ENCODE measurements at regions not wholly inside any gene's neighbourhood (a gene's known extent, or its start where the extent isn't known, plus 50 kb on each side); places are given as distances from the start of the nearest gene placed in this dataset.

DNA sequence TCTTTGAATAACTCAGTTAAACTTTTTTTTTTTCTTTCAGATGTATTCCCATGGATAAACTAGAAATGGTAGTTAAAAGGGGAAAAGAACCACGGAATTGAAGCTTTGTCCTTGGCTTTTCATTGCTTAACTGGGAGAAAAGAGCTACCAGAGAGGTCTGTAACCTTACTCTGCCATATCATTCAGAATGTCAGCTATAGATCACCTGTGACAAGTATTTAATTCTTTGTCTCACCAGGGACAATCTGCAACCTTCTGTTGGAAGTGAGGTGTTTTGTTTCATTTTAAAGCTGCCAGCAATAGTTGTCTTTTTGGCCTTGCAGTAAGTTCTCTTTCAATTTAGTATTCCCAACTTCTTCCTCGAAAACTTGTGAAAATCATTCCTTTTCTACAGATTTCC lies 618.4 kb downstream of the FRK start:
- Histone ChIP-seq H3K4me2 (ENCODE audit: low read length) (no peak overlapping the region), H3K36me3 (ENCODE audit: control insufficient read depth in 1 of 2, insufficient read depth in 2 of 2, low read length in 2 of 2) (no peaks in the 10 kb centered on the region), H4K20me1 (ENCODE audit: insufficient read depth) (no peaks in the 10 kb centered on the region), H3K27me3 (ENCODE audit: insufficient read depth, low read length) (0 out of 2 replicates have a peak, but pooled peaks cover 4% of the 10 kb centered on the region), H3K4me3 (replicated peaks in 1 of 2; ENCODE audit: low read depth in 1 of 2, low read length in 2 of 2) (no peak overlapping the region), H3K79me2 (ENCODE audit: insufficient read depth, low read length) (no peaks in the 10 kb centered on the region), H3K9ac (ENCODE audit: low read length) (no peak overlapping the region), H3K9me3 (ENCODE audit: control insufficient read depth in 1 of 2, insufficient read depth in 1 of 2, low read depth in 1 of 2, low read length in 2 of 2) (no peaks in the 10 kb centered on the region), H2AFZ (ENCODE audit: low read depth, low read length, poor library complexity, severe bottlenecking) (no peak overlapping the region), H3K9me2 (ENCODE audit: insufficient read depth) (no peaks in the 10 kb centered on the region), H3K4me1 (ENCODE audit: control insufficient read depth in 1 of 2, insufficient read depth in 2 of 2, low read length in 2 of 2) (no peaks in the 10 kb centered on the region), H3K27ac (ENCODE audit: low read depth, low read length) (no peak overlapping the region)
- POLR2A ChIA-PET = no interaction called here
- DNase-seq (ENCODE audit: low read depth, low spot score) = no peak
- TF ChIP-seq ZFX (IDR thresholded peaks at IDR 0.05) (no peak), SP1 (IDR thresholded peaks at IDR 0.05; ENCODE audit: low read depth) (no peak), POLR2AphosphoS5 (IDR thresholded peaks at IDR 0.05; ENCODE audit: low read depth, low read length) (no peak), EZH2 (IDR thresholded peaks at IDR 0.05) (no peak), FOSL1 (IDR thresholded peaks at IDR 0.05; ENCODE audit: low read depth) (no peak), EZH2phosphoT487 (IDR thresholded peaks at IDR 0.05; ENCODE audit: borderline replicate concordance) (no peak), YY1 (IDR thresholded peaks at IDR 0.05; ENCODE audit: extremely low read depth, insufficient replicate concordance, low read depth, low read length) (no peak), ZNF274 (IDR thresholded peaks at IDR 0.05; ENCODE audit: low read depth, low read length) (no peak), ELF1 (IDR thresholded peaks at IDR 0.05; ENCODE audit: borderline replicate concordance, low read depth) (no peak), TCF7L2 (IDR thresholded peaks at IDR 0.05; ENCODE audit: borderline replicate concordance, extremely low read depth, insufficient read depth, insufficient read length) (no peak), CEBPB (IDR thresholded peaks at IDR 0.05; ENCODE audit: low read depth) (no peak), JUND (IDR thresholded peaks at IDR 0.05) (no peak), POLR2A (IDR thresholded peaks at IDR 0.05; ENCODE audit: borderline replicate concordance, extremely low read depth, insufficient read depth, insufficient read length) (no peak), CBX3 (IDR thresholded peaks at IDR 0.05; ENCODE audit: low read depth) (no peak), EGR1 (IDR thresholded peaks at IDR 0.05; ENCODE audit: low read depth) (no peak)
- TF ChIP-seq, protein P1, sequence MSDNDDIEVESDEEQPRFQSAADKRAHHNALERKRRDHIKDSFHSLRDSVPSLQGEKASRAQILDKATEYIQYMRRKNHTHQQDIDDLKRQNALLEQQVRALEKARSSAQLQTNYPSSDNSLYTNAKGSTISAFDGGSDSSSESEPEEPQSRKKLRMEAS (IDR thresholded peaks at IDR 0.05) = no peak
- TF ChIP-seq, protein P2, sequence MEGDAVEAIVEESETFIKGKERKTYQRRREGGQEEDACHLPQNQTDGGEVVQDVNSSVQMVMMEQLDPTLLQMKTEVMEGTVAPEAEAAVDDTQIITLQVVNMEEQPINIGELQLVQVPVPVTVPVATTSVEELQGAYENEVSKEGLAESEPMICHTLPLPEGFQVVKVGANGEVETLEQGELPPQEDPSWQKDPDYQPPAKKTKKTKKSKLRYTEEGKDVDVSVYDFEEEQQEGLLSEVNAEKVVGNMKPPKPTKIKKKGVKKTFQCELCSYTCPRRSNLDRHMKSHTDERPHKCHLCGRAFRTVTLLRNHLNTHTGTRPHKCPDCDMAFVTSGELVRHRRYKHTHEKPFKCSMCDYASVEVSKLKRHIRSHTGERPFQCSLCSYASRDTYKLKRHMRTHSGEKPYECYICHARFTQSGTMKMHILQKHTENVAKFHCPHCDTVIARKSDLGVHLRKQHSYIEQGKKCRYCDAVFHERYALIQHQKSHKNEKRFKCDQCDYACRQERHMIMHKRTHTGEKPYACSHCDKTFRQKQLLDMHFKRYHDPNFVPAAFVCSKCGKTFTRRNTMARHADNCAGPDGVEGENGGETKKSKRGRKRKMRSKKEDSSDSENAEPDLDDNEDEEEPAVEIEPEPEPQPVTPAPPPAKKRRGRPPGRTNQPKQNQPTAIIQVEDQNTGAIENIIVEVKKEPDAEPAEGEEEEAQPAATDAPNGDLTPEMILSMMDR (IDR thresholded peaks at IDR 0.05 in 2 of 3, conservative IDR thresholded peaks at IDR 0.05 in 1 of 3; ENCODE audit: borderline replicate concordance in 1 of 3, insufficient read depth in 1 of 3, low read depth in 2 of 3, low read length in 2 of 3) = no peak
- TF ChIP-seq, protein P3, sequence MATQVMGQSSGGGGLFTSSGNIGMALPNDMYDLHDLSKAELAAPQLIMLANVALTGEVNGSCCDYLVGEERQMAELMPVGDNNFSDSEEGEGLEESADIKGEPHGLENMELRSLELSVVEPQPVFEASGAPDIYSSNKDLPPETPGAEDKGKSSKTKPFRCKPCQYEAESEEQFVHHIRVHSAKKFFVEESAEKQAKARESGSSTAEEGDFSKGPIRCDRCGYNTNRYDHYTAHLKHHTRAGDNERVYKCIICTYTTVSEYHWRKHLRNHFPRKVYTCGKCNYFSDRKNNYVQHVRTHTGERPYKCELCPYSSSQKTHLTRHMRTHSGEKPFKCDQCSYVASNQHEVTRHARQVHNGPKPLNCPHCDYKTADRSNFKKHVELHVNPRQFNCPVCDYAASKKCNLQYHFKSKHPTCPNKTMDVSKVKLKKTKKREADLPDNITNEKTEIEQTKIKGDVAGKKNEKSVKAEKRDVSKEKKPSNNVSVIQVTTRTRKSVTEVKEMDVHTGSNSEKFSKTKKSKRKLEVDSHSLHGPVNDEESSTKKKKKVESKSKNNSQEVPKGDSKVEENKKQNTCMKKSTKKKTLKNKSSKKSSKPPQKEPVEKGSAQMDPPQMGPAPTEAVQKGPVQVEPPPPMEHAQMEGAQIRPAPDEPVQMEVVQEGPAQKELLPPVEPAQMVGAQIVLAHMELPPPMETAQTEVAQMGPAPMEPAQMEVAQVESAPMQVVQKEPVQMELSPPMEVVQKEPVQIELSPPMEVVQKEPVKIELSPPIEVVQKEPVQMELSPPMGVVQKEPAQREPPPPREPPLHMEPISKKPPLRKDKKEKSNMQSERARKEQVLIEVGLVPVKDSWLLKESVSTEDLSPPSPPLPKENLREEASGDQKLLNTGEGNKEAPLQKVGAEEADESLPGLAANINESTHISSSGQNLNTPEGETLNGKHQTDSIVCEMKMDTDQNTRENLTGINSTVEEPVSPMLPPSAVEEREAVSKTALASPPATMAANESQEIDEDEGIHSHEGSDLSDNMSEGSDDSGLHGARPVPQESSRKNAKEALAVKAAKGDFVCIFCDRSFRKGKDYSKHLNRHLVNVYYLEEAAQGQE (IDR thresholded peaks at IDR 0.05; ENCODE audit: low read depth) = no peak
- RAD21 ChIA-PET (ENCODE audit: low non-redundant PET in 1 of 2, low total read pairs in 2 of 2, uncharacterized antibody in 2 of 2, unreplicated experiment in 2 of 2) = no interaction called here
- ATAC-seq = no peak
- CTCF ChIA-PET = no interaction called here
- intact Hi-C loops (cut with micrococcal nuclease) = no loop called here
- no TSS peak for BruUV-seq (replicated peaks)
